ENCODE measurements at regions not wholly inside any gene's neighbourhood (a gene's known extent, or its start where the extent isn't known, plus 50 kb on each side); places are given as distances from the start of the nearest gene placed in this dataset.

DNA sequence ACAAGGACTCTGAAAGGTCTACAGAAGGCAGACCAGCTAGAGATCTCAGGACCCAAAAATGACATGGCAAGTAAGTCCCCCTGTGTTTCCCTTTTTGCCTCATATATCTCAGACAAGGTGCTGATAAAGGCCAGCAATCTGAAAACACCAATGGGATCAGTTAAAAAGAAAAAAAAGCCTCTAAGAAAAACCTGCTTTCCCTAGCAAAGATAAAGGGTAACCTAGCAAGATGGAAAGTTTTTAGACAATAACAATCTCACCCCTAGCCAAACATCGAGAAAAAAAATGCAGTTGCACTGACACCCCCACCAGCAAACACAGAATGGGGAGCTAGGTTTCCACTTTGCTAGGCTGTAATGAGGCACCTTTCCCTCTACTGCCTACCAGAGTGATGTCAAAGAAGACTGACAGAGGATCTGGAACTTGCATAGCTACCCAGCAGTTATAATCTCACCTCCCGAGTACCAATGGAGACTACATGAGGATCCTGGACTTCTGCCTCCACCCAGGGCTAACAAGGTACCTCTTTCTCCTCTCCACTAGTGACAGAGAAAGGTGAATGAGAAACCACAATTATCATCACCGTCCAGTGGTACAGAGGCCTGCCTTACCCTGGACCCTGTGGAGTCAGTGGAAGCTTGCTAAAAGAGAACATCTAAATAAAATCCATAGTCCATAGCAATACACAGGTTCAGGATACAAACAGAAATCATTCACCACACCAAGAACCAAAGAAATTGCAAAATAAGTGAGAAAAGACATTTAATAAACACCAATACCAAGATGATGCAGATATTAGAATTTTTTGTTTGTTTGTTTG is 240.8 kb downstream of the ARHGAP12 start (continued):
- TF ChIP-seq, protein P1, sequence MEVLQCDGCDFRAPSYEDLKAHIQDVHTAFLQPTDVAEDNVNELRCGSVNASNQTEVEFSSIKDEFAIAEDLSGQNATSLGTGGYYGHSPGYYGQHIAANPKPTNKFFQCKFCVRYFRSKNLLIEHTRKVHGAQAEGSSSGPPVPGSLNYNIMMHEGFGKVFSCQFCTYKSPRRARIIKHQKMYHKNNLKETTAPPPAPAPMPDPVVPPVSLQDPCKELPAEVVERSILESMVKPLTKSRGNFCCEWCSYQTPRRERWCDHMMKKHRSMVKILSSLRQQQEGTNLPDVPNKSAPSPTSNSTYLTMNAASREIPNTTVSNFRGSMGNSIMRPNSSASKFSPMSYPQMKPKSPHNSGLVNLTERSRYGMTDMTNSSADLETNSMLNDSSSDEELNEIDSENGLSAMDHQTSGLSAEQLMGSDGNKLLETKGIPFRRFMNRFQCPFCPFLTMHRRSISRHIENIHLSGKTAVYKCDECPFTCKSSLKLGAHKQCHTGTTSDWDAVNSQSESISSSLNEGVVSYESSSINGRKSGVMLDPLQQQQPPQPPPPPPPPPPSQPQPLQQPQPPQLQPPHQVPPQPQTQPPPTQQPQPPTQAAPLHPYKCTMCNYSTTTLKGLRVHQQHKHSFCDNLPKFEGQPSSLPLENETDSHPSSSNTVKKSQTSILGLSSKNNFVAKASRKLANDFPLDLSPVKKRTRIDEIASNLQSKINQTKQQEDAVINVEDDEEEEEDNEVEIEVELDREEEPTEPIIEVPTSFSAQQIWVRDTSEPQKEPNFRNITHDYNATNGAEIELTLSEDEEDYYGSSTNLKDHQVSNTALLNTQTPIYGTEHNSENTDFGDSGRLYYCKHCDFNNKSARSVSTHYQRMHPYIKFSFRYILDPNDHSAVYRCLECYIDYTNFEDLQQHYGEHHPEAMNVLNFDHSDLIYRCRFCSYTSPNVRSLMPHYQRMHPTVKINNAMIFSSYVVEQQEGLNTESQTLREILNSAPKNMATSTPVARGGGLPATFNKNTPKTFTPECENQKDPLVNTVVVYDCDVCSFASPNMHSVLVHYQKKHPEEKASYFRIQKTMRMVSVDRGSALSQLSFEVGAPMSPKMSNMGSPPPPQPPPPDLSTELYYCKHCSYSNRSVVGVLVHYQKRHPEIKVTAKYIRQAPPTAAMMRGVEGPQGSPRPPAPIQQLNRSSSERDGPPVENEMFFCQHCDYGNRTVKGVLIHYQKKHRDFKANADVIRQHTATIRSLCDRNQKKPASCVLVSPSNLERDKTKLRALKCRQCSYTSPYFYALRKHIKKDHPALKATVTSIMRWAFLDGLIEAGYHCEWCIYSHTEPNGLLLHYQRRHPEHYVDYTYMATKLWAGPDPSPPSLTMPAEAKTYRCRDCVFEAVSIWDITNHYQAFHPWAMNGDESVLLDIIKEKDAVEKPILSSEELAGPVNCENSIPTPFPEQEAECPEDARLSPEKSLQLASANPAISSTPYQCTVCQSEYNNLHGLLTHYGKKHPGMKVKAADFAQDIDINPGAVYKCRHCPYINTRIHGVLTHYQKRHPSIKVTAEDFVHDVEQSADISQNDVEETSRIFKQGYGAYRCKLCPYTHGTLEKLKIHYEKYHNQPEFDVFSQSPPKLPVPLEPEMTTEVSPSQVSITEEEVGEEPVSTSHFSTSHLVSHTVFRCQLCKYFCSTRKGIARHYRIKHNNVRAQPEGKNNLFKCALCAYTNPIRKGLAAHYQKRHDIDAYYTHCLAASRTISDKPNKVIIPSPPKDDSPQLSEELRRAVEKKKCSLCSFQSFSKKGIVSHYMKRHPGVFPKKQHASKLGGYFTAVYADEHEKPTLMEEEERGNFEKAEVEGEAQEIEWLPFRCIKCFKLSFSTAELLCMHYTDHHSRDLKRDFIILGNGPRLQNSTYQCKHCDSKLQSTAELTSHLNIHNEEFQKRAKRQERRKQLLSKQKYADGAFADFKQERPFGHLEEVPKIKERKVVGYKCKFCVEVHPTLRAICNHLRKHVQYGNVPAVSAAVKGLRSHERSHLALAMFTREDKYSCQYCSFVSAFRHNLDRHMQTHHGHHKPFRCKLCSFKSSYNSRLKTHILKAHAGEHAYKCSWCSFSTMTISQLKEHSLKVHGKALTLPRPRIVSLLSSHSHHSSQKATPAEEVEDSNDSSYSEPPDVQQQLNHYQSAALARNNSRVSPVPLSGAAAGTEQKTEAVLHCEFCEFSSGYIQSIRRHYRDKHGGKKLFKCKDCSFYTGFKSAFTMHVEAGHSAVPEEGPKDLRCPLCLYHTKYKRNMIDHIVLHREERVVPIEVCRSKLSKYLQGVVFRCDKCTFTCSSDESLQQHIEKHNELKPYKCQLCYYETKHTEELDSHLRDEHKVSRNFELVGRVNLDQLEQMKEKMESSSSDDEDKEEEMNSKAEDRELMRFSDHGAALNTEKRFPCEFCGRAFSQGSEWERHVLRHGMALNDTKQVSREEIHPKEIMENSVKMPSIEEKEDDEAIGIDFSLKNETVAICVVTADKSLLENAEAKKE (CRISPR knock-in tag; IDR thresholded peaks at IDR 0.05) = no peak
- no peak for TF ChIP-seq NANOG (IDR thresholded peaks at IDR 0.05; ENCODE audit: borderline replicate concordance)
- no peak for TF ChIP-seq ZNF331 (CRISPR knock-in tag; IDR thresholded peaks at IDR 0.05; ENCODE audit: low read depth)
- TF ChIP-seq, protein P2, sequence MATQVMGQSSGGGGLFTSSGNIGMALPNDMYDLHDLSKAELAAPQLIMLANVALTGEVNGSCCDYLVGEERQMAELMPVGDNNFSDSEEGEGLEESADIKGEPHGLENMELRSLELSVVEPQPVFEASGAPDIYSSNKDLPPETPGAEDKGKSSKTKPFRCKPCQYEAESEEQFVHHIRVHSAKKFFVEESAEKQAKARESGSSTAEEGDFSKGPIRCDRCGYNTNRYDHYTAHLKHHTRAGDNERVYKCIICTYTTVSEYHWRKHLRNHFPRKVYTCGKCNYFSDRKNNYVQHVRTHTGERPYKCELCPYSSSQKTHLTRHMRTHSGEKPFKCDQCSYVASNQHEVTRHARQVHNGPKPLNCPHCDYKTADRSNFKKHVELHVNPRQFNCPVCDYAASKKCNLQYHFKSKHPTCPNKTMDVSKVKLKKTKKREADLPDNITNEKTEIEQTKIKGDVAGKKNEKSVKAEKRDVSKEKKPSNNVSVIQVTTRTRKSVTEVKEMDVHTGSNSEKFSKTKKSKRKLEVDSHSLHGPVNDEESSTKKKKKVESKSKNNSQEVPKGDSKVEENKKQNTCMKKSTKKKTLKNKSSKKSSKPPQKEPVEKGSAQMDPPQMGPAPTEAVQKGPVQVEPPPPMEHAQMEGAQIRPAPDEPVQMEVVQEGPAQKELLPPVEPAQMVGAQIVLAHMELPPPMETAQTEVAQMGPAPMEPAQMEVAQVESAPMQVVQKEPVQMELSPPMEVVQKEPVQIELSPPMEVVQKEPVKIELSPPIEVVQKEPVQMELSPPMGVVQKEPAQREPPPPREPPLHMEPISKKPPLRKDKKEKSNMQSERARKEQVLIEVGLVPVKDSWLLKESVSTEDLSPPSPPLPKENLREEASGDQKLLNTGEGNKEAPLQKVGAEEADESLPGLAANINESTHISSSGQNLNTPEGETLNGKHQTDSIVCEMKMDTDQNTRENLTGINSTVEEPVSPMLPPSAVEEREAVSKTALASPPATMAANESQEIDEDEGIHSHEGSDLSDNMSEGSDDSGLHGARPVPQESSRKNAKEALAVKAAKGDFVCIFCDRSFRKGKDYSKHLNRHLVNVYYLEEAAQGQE (IDR thresholded peaks at IDR 0.05; ENCODE audit: unreplicated experiment) = no peak

GRCh38 chr10:31686599-31686998 is 242.0 kb downstream of the ARHGAP12 start:
- Histone ChIP-seq H3F3A (replicated peaks; ENCODE audit: low read depth) (no peaks in the 10 kb centered on the region), H3K79me2 (replicated peaks; ENCODE audit: insufficient read depth) (no peaks in the 10 kb centered on the region), H3K27me3 (ENCODE audit: insufficient read depth) (no peaks in the 10 kb centered on the region), H3K4me2 (no peak overlapping the region), H3K9me2 (ENCODE audit: insufficient read depth) (peaks cover 4% of the 10 kb centered on the region; the same call in 1 of the 2 replicates), H3K4me1 (ENCODE audit: insufficient read depth) (no peaks in the 10 kb centered on the region), H3K4me3 (no peak overlapping the region), H3K36me3 (ENCODE audit: insufficient read depth) (no peaks in the 10 kb centered on the region; the same call in 1 of the 2 replicates), H2AFZ (no peak overlapping the region), H4K20me1 (replicated peaks; ENCODE audit: insufficient read depth) (no peaks in the 10 kb centered on the region), H3K27ac (ENCODE audit: low read depth) (no peak overlapping the region)
- no peaks in the 10 kb centered on the region for H3K27me3 Mint-ChIP-seq (ENCODE audit: insufficient read depth, low read depth, poor library complexity)
- H3K36me3 Mint-ChIP-seq (ENCODE audit: low read depth) = peaks cover 64% of the 10 kb centered on the region
- H3K4me3 Mint-ChIP-seq = no peak overlapping the region
- no peak for DNase-seq (ENCODE audit: low spot score)
- H3K27ac Mint-ChIP-seq = no peak overlapping the region
- TF ChIP-seq POLR2AphosphoS5 (IDR thresholded peaks at IDR 0.05; ENCODE audit: low read depth) = no peak
- TF ChIP-seq EZH2phosphoT487 (IDR thresholded peaks at IDR 0.05; ENCODE audit: unreplicated experiment) = no peak
- TF ChIP-seq ZNF331 (CRISPR knock-in tag; IDR thresholded peaks at IDR 0.05; ENCODE audit: low read depth) = no peak
- no peak for TF ChIP-seq ZNF114 (CRISPR knock-in tag; IDR thresholded peaks at IDR 0.05)
- no peak for TF ChIP-seq EZH2 (IDR thresholded peaks at IDR 0.05; ENCODE audit: low read depth, unreplicated experiment)
- TF ChIP-seq CREB1 (CRISPR knock-in tag; IDR thresholded peaks at IDR 0.05; ENCODE audit: low read depth) = no peak
- no peak for TF ChIP-seq STAT1 (IDR thresholded peaks at IDR 0.05; ENCODE audit: unreplicated experiment)
- no peak for TF ChIP-seq CTCF (conservative IDR thresholded peaks at IDR 0.05; ENCODE audit: low read depth in 2 of 2)
- no peaks in the 10 kb centered on the region for H3K4me1 Mint-ChIP-seq
- peaks cover 79% of the 10 kb centered on the region for H3K9me3 Mint-ChIP-seq
- no peak for ATAC-seq

All from GM23338 (cell line).